NCI-H2227 treated with DMSO at 0.1 percent for 48 hours (cell line): ENCODE measurements at regions not wholly inside any gene's neighbourhood (a gene's known extent, or its start where the extent isn't known, plus 50 kb on each side); places are given as distances from the start of the nearest gene placed in this dataset.
"Not testable (repeated sequence)": the region's sequence is repeated elsewhere in the genome, so short reads cannot be mapped to it uniquely, and the experiment has no call there.

Source experiments
- DNase-seq: peaks from one replicate; lab custom pipeline; 2025; lab: John Stamatoyannopoulos, UW

DNA sequence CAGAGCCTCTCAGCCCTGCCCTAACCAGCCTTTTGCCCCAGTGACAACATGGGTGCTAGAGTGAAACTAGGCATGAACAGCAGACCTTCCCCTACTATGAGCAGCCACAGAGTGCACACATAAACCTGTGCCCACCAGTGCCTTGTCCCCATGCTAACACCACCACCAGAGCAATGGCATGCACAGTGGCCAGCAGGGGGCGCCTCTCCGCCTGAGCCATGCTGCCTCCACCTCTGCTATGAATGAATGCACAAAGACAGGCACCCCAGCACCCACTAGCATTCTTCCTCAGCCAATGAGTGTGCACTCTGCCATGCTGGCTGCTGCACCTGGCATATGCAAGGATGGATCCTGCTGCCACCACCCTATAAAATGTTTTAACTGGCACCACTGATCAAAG is 286.9 kb upstream of the FGF16 start:
- no peak for DNase-seq

DNA sequence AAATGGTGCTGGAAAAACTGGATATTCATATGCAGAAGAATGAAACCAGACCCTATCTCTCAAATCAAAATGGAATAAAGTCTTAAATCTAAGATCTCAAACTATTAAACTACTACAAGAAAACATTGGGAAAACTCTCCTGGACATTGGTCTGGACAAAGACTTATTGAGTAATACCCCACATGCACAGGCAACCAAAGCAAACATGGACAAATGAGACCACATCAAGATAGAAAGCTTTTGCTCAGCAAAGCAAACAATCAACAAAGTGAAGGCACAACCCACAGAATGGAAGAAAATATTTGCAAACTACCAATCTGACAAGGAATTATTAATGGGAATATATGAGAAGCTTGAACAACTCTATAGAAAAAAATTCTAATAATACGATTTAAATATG is 284.4 kb upstream of the FGF16 start:
- no peak for DNase-seq

DNA sequence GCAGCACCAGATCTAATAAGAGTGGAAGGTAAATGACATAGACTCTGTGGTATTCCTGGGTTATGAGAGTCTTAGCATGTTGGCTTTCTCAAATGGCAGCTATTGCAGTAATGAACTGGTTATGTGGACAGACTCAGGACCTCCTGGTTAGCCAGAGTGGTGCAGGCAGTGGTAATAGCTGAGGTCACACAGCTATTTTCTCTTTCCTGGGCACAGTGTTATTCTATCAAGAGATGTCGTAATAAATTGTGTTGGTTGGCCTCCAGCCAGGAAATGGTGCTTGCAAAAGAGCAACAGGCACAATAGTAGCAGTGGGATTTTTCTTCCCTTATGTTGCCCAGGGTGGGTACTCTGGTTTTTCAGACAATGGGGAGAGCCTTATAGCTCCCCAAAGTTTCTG is 279.2 kb upstream of the FGF16 start:
- DNase-seq: no peak

DNA sequence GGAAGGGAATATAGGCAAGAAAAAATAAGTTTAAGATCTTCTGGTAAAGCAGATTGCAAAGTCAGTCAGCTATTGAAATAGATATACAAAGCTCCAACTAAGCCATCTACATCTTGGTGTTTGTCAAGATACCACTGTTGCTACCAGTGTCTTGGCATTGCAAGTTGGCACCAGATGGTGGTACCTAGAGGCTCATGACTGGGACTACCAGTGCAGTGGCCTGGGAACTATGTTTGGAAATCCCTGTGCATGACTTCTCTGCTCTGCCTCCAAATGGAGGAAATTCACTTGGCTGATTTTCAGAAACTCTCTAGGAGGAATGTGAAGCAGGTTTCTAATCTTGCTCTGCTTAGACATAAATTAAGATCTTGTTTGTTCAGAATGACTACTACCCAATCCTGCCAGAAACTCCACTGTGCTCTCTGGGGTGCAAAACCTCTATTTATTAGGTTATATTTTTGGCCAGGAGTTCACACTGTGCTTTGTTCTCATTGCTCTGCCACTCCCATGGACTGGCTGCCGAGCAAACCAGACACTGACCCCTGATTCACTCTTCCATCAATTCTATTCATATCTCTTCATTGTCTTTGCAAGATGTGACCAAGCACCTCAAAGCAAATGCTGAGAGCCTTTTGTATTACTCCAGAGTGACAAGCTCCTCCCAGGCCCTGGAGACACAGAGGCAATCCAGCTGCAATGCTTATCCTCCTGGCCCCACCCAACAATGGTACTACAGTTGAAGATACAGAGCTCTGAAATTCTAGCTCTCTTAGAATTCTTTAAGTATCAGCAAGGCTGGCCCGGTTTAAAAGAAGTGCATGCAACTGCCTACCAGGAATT is 272.3 kb upstream of the FGF16 start:
- no peak for DNase-seq

DNA sequence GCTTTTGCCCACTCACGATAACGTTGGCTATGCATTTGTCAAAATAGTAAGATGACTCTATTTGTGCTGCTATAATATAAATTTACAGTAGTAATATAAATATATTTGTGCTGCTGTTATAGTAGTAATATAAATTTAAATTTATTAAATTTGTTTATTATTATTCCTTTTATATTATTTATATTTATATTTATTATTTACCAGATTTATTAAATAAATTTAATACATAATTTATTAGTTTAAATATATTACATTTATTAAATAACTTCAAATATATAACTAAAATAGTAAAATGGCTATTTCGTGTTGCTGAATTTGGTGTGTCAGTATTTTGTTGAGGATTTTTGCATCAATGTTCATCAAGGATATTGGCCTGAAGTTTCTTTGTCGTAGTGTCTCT is 246.5 kb upstream of the FGF16 start:
- no peak for DNase-seq

DNA sequence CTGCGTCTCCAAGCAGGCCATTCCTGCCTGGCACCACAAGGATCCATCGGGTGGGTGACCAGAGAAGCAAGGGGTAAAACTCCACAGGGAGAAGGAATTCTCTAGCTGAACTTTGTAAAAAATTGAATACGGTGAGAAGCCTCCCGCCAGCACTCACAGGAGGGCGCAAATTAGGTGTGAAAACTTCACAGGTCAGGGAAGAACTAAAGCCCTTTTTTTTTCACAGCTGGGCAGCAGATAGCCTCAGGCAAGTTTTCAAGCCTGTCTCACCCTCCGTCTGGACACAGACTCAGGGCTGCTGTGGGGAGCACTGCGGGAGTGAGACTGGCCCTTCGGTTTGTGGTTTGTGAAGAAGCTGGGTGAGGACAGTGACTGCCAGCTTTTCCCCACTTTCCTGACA is 224.1 kb upstream of the FGF16 start:
- no peak for DNase-seq

DNA sequence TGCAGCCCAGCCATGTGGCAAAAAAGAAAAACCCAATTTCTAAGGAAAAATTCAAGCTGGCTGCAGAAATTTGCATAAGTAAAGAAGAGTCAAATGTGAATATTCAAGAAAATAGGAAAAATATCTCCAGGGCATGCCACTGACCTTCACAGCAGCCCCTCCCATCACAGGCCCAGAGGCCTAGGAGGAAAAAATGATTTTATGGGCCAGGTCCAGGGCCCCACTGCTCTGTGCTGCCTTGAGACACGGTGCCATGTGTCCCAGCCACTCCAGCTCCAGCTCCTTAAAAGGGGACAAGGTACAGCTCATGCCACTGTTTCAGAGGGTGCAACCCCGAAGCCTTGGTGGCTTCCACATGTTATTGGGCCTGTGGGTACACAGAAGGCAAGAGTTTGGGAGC is 182.7 kb upstream of the FGF16 start:
- no peak for DNase-seq

DNA sequence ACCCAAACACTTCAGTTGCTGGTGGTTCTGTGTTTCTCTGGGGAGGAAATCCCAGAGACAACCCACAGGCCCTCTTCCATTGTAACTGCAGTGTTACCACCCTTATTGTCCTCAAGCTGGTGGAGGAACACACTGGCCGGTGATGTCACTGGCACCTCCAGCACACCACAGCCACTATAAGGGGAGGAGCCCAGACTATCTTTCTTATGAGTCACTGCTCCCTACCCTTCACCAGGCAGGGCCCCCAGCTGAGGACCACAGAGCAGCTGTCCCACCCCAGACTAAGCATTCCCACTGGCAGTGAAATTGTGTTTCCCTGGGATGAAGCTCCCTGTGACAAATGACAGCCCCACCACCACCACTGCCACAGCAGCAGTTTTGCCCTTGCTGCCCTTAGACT is 171.8 kb upstream of the FGF16 start:
- DNase-seq: no peak

DNA sequence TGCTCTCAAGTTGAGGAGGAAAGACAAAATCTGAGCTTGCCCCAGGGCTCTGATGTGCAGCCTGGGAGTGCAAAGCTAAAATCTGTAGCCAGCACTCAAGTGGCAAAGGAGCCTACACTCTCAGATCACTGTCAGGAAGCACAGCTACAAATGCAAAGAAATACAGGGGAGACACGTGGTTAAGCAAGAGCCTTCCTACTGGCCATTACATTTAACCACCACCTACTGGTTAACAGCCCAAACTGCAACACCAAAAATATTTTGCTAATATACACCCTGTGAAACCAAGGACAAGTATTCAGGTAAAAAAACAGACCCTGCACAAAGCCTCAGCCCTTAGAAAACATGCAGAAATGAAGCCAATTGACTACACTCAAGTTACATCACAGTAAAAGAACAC is 170.4 kb upstream of the FGF16 start:
- no peak for DNase-seq

DNA sequence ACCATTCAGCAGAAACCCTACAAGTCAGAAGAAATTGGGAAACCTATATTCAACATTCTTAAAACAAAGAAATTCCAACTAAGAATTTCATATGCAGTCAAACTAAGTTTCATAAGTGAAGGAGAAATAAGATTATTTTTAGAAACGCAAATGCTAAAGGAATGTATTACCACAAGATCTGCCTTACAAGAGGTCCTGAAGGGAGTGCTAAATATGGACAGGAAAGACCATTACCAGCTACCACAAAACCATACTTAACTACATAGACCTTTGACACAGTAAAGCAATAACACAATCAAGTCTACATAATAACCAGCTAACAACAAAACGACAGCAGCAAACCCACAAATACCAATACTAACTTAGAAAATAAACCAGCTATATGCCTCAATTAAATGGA is 169.3 kb upstream of the FGF16 start:
- DNase-seq: no peak

DNA sequence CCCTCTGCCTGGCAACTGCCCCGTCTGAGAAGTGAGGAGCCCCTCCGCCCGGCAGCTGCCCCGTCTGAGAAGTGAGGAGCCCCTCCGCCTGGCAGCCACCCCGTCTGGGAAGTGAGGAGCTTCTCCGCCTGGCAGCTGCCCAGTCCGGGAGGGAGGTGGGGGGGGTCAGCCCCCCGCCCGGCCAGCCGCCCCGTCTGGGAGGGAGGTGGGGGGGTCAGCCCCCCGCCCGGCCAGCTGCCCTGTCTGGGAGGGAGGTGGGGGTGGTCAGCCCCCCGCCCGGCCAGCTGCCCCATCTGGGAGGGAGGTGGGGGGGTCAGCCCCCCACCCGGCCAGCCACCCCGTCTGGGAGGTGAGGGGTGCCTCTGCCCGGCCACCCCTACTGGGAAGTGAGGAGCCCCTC is 167.8 kb upstream of the FGF16 start:
- not testable (repeated sequence) for DNase-seq

DNA sequence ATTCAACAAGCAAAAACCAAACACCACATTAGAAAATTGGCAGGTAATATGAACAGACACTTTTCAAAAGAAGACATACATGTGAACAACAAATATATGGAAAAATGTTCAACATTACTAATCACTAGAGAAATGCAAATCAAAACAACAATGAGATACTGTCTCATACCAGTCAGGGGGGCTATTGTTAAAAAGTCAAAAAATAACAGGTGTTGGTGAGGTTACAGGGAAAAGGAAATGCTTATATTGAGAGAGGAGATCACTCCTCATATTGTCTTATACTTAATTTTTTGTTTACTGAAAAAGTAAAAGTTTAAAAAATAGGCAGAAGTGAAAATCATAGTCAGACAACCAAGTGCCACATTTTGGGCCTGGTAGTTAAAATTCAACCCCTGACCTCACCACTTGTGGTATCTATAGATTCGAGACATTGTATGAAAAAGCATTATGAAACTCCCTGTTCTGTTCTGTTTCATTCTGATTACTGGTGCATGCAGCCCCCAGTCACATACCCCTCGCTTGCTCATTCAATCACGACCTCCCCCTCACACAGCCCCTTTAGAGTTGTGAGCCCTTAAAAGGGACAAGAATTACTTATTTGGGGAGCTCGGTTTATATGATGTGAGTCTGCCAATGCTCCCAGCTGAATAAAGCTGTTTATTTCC is 153.7 kb upstream of the FGF16 start:
- no peak for DNase-seq

DNA sequence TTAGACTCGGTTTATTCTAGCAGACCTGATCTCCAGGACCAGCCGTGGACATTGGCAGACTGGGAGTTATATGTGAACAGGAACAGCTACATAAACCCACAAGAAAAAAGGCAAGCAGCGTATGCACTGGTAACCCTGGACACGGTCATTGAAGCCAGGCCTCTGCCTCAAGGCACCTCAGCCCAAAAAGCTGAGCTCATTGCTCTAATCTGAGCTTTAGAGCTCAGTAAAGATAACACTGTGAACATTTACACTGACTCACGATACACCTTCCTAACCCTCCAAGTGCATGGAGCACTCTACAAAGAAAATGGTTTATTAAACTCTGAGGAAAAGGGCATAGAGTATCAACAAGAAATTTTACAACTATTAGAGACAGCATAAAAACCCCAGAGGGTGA is 148.9 kb upstream of the FGF16 start:
- no peak for DNase-seq

DNA sequence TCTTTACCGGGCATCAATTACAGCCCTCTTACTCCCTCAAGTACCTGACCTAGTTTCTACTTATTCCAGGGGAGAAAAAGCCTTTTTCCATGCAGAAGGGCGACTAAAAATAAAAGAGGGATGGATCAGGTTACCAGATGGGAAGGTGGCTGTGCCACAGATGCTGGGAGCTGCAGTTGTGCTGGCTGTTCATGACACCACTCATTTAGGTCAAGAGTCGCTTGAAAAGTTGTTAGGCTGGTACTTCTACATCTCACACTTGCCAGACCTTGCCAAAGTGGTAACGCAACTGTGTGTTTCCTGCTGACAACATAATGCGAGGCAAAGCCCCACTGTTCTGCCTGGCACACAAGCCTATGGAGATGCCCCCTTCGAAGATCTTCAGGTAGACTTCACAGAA is 148.4 kb upstream of the FGF16 start:
- DNase-seq: no peak

DNA sequence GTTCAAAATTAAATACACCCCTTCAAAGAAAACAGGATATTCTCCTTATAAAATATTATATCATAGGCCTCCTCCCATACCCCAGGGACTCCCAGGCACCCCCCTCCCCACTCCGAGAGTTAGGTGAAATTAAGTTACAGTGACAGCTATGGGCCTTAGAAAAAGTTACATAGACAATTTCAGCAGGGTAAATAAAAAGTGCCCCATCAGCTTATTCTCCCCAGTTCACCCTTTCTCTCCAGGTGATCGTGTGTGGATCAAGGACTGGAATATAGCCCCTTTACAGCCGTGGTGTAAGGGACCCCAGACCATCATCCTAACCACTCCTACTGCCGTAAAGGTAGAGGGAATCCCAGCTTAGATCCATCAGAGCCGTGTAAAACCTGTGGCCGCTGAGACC is 147.6 kb upstream of the FGF16 start:
- DNase-seq: no peak

DNA sequence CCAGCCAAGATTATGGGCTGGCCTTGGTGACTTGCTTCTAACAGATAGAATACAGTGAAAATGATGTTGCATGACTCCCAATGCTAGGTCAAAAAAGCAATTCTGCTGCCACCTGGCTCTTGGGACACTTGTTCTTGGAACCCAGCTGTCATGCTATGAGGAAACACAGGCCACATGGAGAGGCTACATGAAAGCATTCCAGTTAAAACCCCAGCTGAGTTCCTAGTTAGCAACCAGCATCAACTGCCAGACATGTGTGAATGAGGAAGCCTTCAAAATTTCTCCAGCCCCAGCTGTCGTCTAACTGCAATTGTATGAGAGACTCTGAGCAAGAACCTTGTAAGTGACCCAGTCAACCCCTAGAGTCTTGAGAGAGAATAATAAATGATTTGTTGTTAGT is 105.2 kb upstream of the FGF16 start:
- no peak for DNase-seq

DNA sequence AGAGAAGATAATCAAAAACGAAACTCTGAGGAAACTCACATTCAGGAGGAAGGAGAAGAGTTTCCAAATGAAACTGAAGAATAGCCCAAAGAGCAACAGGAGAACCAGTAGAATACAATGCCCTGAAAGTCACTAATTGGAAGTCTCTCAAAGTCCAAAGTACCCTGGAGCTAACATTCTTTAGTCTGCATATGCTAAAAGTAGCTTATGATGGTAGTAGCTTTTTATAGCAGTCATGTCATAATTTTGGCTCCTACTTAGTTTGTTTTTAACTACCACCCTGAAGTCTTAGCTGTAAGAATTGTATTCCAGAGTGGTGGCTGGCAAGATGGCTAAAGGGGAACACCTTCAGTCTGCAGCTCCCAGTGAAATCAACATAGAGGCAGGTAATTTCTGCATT is 100.3 kb upstream of the FGF16 start:
- no peak for DNase-seq

DNA sequence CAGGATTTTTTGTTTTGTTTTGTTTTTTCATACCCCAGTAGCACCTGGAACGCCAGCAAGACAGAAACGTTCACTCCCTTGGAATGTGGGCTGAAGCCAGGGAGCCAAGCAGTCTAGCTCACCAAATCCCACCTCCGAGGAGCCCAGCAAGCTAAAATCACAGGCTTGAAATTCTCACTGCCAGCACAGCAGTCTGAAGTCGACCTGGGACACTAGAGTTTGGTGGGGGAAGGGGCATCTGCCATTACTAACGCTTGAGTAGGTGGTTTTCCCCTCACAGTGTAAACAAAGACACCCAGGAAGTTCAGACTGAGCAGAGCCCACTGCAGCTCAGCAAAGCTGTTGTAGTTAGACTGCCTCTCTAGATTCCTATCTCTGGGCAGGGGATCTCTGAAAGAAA is 99.6 kb upstream of the FGF16 start:
- DNase-seq: no peak

DNA sequence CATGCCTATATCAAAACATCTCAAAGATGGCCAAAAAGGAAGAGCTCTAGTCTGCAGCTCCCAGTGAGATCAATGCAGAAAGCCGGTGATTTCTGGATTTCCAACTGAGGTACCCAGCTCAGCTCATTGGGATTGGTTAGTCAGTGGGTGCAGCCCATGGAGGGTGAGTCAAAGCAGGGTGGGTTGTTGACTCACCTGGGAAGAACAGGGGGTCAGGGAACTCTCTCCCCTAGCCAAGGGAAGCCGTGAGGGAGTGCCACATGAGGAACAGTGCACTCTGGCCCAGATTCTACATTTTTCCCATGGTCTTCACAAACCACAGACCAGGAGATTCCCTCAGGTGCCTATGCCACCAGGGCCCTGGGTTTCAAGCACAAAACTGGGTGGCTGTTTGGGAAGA is 57.3 kb upstream of the FGF16 start:
- no peak for DNase-seq

DNA sequence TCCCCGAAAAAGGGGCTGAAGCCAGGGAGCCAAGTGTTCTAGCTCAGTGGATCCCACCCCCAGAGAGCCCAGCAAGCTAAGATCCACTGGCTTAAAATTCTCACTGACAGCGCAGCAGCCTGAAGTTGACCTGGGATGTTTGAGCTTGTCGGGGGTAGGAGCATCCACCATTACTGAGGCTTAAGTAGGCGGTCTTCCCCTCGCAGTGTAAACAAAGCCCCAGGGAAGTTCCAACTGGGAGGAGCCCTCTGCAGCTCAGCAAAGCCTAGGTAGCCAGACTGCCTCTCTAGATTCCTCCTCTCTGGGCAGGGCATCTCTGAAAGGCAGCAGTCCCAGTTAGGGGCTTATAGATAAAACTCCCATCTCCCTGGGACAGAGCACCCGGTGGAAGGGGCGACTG is 56.8 kb upstream of the FGF16 start:
- not testable (repeated sequence) for DNase-seq

DNA sequence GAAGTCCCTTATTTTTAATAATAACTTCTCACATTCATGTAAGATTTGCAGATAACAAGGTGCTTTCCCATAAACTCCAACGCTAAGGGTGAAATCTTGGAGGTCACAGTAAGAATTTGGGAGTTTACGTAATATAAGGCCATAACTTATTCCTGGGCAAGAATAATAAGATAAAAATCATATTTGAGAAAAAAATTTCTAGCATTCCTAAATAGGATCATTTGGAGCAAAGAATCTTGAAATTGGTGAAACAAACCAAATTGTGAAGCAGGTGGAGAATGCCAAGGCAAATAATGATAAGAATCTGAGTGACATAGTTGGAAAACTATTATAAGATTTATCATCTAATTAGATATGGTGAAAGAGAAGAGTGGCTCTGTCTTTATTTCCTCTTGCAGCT is 50.4 kb upstream of the FGF16 start:
- no peak for DNase-seq
